ENCODE measurements at regions not wholly inside any gene's neighbourhood (a gene's known extent, or its start where the extent isn't known, plus 50 kb on each side); places are given as distances from the start of the nearest gene placed in this dataset.

DNA sequence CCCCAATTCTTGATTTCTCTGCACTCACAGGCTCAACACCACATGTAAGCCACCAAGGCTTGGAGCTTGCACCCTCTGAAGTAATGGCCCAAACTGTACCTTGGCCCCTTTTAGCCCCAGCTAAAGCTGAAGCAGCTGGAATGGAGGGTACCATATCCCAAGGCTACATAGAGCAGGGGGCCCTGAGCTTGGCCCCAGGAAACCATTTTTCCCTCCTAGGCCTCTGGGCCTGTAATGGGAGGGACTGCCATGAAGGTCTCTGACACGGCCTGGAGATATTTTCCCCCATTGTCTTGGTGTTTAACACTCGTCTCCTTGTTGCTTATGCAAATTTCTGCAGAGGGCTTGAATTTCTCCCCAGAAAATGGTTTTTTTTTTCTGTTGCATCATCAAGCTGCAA, 69.7 kb downstream of the SKA1 start:
- Mint-ChIP-seq H3K27me3 (peaks cover 5 to 52% (median 16%) of the 10 kb centered on the region in 3 donors), H3K27ac (no peak overlapping the region), H3K4me3 (no peak overlapping the region), H3K4me1 (no peaks in the 10 kb centered on the region), H3K9me3 (peaks cover 5 to 32% (median 14%) of the 10 kb centered on the region in 7 donors), H3K36me3 (peaks cover 6 to 10% of the 10 kb centered on the region in 2 donors)
- ATAC-seq (ENCODE audit: low read depth in 2 of 2) (no peak), DNase-seq (no peak)

DNA sequence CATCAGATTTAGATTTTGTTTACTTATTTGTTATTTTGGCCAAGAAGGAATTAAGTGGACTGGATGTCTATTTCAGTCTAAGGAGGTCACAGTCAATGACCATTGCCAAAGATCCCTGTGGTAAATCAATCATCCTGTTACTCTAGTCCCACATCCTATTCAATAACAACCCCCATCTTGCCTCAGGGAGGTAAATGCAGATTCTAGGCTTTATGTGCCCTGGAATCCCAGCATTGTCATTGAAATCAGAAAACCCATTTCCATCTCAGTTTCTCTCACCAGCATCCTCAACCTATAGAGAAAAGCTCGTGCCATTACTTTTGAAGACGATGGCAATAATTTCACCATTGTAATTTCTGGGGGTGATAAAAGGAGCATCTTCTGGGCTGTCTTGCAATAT, 71.8 kb downstream of the SKA1 start:
- DNase-seq (no peak), ATAC-seq (ENCODE audit: low read depth in 2 of 2) (no peak)
- Mint-ChIP-seq H3K4me1 (no peaks in the 10 kb centered on the region), H3K27me3 (peaks cover 5 to 46% (median 18%) of the 10 kb centered on the region in 3 donors), H3K9me3 (peaks cover 5 to 32% (median 14%) of the 10 kb centered on the region in 7 donors), H3K27ac (no peak overlapping the region), H3K4me3 (no peak overlapping the region), H3K36me3 (peaks cover 6 to 10% of the 10 kb centered on the region in 2 donors)

DNA sequence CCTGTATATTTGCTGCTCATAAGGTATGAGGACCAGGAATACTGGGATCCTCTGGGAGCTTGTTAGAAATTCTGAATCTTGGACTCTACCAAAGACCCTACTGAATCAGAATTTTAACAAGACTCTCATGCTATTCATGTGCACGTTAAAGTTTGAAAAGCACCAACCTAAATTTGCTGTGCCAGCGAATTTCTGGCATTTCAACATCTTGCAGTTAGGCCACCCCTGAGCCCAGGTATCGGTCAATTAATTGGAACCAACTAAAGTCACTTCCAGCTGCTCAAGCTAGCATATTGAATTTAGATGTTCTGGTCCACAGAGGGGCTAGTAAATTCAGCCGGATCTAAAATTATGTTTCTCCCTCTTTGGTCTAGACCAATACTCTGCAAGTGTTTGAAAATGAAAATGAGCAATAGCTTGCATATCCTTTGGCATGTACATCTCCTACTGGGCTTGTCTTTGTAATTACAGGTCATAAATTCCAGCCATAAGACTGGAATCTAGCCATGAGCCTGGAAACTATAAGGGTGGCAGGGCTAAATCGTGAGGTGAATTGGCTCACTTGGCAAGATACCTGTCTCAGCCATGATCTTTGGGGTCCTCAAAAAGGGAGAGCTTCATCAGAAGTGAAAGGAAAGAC, 72.4 kb downstream of the SKA1 start:
- no peak overlapping the region for H3K27ac Mint-ChIP-seq
- ATAC-seq (ENCODE audit: low read depth in 2 of 2) (no peak), DNase-seq (no peak)
- peaks cover 5 to 31% (median 14%) of the 10 kb centered on the region in 7 donors for H3K9me3 Mint-ChIP-seq
- H3K4me3 Mint-ChIP-seq: no peak overlapping the region
- H3K27me3 Mint-ChIP-seq: peaks cover 5 to 41% (median 15%) of the 10 kb centered on the region in 3 donors
- H3K36me3 Mint-ChIP-seq: peaks cover 6 to 10% of the 10 kb centered on the region in 2 donors
- no peaks in the 10 kb centered on the region for H3K4me1 Mint-ChIP-seq

DNA sequence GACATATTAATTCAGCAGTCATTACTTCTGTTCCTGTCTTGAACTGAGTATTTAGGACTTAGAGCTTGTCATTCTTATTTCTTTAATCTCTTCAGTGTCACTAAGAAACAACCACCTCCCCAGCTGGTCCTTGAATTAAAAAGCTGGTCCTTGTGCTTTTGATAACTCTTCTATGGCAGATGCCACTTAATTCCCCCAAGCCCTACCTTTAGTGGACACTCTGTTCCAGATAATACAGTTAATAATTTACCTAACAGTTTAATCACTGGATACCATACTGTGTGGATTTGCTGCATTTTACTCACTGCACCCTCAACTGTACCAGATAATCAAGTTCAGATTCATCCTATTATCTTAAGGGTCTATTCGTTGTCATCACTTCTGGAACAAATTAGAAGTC, 73.1 kb downstream of the SKA1 start:
- Mint-ChIP-seq H3K9me3 (peaks cover 5 to 25% (median 14%) of the 10 kb centered on the region in 7 donors), H3K27ac (no peak overlapping the region)
- ATAC-seq (ENCODE audit: low read depth in 2 of 2): no peak

DNA sequence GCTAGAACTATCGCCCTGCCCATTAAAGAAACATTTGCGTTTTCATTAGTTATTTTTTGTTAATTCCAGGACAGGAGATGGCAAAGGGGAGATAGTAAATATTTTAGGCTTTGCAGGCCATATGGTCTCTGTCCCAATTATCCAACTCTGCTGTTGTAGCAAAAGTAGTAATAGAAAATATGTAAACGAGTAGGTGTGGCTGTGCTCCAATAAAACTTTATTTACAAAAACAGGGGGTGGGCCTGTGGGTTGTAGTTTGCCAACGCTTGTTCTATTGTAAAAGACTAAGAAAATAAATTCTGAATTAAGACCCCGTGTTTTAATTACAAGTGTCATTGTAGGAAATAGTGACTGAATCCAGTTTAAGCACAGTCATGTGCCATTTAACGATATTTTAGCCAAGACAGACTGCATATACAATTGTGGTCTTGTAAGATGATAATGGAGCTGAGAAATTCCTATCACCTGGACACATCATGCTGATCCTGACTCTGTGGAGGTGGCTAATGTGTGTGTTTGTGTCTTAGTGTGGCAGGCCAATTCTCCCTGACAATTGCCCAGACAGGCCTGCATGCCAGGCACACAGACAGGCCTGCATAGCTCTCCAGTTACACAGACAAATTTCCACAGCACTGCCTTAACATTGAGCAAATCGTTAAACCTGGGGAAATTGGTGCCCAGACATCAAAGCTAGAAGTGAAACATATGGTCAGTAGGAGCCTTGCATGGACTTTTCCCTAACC, 76.4 kb downstream of the SKA1 start:
- Mint-ChIP-seq H3K4me3 (no peak overlapping the region), H3K27me3 (peaks cover 20 to 36% (median 33%) of the 10 kb centered on the region in 3 donors), H3K36me3 (no peaks in the 10 kb centered on the region), H3K9me3 (peaks cover 0 to 1% (median 0%) of the 10 kb centered on the region in 7 donors), H3K4me1 (no peaks in the 10 kb centered on the region), H3K27ac (no peak overlapping the region)
- no peak for ATAC-seq (ENCODE audit: low read depth in 2 of 2)
- no peak for DNase-seq

More for the DNA sequence above, 73.1 kb downstream of the SKA1 start:
- Mint-ChIP-seq H3K4me1 (no peaks in the 10 kb centered on the region), H3K36me3 (peaks cover 6 to 10% of the 10 kb centered on the region in 2 donors), H3K27me3 (peaks cover 5 to 34% (median 15%) of the 10 kb centered on the region in 3 donors), H3K4me3 (no peak overlapping the region)
- no peak for DNase-seq

DNA sequence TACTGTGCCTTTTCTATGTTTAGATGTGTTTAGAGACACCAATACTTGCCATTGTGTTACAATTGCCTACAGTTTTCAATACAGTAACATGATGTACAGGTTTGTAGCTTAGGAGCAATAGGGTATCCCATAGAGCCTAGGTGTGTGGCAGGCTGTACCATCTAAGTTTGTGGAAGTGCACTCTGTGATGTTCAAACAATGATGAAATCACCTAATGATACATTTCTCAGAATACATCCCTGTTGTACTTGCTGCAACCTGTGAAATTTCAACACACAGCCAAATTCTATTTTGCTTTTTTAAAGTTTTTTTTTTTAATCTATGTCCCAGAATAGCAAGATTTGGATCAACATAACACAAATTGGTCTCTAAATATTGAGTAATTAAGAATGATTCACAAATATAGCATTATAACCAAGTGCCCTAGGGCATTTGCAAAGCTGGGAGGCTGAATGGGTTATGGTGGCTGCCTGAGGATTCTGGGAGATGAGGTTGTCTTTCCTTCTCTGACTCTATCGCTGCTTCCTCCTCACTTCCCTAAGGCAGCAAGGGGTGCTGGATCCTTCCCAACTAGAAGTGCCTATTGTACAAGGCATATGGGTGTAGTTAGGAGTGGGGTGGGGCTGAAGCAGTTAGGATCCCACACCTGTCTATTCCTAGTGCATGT, 78.3 kb downstream of the SKA1 start:
- ATAC-seq (ENCODE audit: low read depth in 2 of 2): no peak
- H3K36me3 Mint-ChIP-seq: no peaks in the 10 kb centered on the region
- H3K27ac Mint-ChIP-seq: no peak overlapping the region
- H3K4me1 Mint-ChIP-seq: no peaks in the 10 kb centered on the region
- H3K4me3 Mint-ChIP-seq: no peak overlapping the region
- DNase-seq: no peak
- H3K27me3 Mint-ChIP-seq: peaks cover 12 to 39% (median 26%) of the 10 kb centered on the region in 3 donors
- peaks cover 0 to 1% (median 0%) of the 10 kb centered on the region in 7 donors for H3K9me3 Mint-ChIP-seq

DNA sequence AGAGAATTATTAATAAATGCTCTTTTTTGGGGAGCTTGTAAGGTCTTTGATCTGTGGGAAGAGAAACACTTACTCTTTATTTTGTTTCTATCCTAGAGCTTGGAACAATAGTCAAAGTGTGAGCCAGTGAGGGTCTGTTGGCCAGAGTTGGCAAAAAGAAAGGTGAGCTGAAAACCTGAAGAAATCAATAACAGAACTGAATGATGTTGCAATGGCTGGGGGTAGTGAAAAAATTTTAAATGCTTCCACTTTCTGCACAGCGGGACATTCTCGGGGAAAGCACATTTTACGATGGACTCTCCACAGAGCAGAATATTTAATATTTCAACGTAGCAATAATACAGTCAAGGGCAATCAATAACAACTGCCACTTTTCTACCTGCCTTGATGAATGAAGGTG, 78.9 kb downstream of the SKA1 start:
- H3K36me3 Mint-ChIP-seq: no peaks in the 10 kb centered on the region
- no peak for DNase-seq
- H3K27me3 Mint-ChIP-seq: peaks cover 12 to 39% (median 22%) of the 10 kb centered on the region in 3 donors
- no peak overlapping the region for H3K27ac Mint-ChIP-seq
- peaks cover 0 to 2% (median 0%) of the 10 kb centered on the region in 7 donors for H3K9me3 Mint-ChIP-seq
- H3K4me1 Mint-ChIP-seq: no peaks in the 10 kb centered on the region
- no peak for ATAC-seq (ENCODE audit: low read depth in 2 of 2)
- H3K4me3 Mint-ChIP-seq: no peak overlapping the region

DNA sequence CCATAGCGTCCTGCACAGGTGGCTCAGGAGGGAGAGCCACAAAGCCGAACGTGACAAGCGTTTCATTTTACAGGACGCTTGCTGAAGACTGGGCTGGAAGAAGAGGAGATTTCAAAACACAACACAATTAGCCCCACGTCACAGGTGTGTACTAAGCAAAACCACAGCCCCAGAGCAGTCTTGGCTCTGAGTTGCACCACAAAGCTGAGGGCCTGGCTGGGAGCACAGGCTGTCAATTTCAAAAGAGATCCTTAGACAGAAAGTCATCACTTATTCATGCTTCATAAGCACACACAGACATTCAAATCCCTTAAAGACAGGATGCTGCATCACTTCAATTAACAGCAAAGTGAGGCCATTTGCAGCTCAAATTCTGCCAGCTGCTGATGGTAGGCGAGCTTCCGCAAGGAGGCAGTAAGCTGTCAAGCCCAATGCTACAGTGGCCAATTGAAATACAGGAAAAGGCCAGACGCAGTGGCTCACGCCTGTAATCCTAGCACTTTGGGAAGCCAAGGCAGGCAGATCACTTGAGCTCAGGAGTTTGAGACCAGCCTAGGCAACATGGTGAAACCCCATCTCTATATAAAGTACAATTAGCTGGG, 79.6 kb downstream of the SKA1 start:
- Mint-ChIP-seq H3K27ac (no peak overlapping the region), H3K27me3 (peaks cover 12 to 40% (median 14%) of the 10 kb centered on the region in 3 donors), H3K4me1 (no peaks in the 10 kb centered on the region), H3K36me3 (no peaks in the 10 kb centered on the region), H3K9me3 (peaks cover 0 to 2% (median 0%) of the 10 kb centered on the region in 7 donors), H3K4me3 (no peak overlapping the region)
- ATAC-seq (ENCODE audit: low read depth in 2 of 2) (no peak), DNase-seq (no peak)

DNA sequence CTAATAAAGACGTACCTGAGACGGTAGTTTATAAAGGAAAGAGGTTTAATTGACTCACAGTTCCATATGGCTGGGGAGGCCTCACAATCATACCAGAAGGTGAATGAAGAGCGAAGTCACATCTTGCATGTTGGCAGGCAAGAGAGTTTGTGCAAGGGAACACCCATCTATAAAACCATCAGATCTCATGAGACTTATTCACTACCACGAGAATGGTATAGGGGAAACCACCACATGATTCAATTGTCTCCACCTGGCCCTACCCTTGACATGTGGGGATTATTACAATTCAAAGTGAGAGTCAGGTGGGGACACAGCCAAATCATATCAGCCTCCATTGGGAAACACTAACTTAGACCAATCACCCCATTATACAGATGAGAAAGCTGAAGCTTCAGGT, 81.4 kb downstream of the SKA1 start:
- Mint-ChIP-seq H3K27me3 (peaks cover 9 to 46% (median 11%) of the 10 kb centered on the region in 3 donors), H3K36me3 (no peaks in the 10 kb centered on the region), H3K27ac (no peak overlapping the region), H3K9me3 (peaks cover 0 to 3% (median 0%) of the 10 kb centered on the region in 7 donors), H3K4me1 (no peaks in the 10 kb centered on the region), H3K4me3 (no peak overlapping the region)
- DNase-seq: no peak
- ATAC-seq (ENCODE audit: low read depth in 2 of 2): no peak

DNA sequence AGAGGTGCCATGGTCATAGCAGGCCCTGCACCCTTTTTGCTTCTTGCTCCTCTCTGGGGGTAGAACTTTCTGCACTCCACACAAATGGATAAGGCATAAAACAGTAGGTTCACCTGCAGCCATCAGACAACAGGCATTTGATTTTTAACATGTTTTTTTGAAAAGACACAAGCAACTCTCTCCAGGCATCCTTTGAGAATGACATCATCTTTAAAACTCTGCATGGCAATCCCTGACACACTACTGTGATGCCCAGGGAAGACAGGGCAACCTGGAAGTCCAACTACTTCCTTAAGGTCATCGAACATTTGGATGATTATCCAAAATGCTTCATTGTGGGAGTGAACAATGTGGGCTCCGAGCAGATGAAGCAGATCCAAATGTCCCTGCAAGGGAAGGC, 82.8 kb downstream of the SKA1 start:
- Mint-ChIP-seq H3K27me3 (peaks cover 9 to 46% (median 20%) of the 10 kb centered on the region in 3 donors), H3K36me3 (no peaks in the 10 kb centered on the region), H3K9me3 (peaks cover 0 to 3% (median 0%) of the 10 kb centered on the region in 7 donors), H3K4me3 (no peak overlapping the region), H3K27ac (no peak overlapping the region), H3K4me1 (no peaks in the 10 kb centered on the region)
- DNase-seq (no peak), ATAC-seq (ENCODE audit: low read depth in 2 of 2) (no peak)

DNA sequence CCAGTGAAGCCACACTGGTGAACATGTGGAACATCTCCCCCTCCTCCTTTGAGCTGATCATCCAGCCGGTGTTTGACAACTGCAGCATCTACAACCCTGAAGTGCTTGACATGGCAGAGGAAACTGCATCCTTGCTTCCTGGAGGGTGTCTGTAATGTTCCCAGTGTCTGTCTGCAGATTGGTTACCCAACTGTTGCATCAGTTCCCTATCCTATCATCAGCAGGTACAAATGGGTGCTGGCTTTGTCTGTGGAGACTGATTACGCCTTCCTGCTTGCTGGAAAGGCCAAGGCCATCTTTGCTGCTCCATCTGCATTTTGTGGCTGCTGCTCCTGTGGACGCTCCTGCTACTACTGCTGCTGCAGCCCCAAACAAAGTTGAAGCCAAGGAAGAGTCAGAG, 83.5 kb downstream of the SKA1 start:
- no peak overlapping the region for H3K27ac Mint-ChIP-seq
- peaks cover 9 to 45% (median 19%) of the 10 kb centered on the region in 3 donors for H3K27me3 Mint-ChIP-seq
- H3K9me3 Mint-ChIP-seq: peaks cover 0 to 3% (median 0%) of the 10 kb centered on the region in 7 donors
- ATAC-seq (ENCODE audit: low read depth in 2 of 2) (no peak), DNase-seq (no peak)
- no peaks in the 10 kb centered on the region for H3K4me1 Mint-ChIP-seq
- peak overlapping the region in 1 of 8 donors; percentile 57 for H3K4me3 Mint-ChIP-seq
- H3K36me3 Mint-ChIP-seq: no peaks in the 10 kb centered on the region

DNA sequence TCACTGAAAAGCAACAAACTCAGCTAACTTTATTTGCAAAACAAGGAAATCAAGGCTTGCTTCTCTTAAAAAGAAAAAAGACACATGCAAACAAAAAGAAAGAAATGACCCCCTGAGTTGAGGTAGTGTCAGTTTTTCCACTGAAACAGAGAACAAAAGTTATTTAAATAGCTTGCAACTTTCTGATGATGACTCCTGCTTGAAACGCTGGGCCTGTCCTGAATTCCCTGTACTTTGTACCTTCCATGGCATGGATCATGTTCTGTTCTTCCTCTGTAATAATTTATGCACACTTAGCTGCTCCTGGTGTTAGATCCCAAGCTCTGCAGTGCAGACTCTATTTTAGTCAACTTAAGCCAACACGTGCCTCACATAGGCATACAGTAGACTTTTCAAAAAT, 84.0 kb downstream of the SKA1 start:
- H3K27me3 Mint-ChIP-seq: peaks cover 5 to 41% (median 15%) of the 10 kb centered on the region in 3 donors
- peaks cover 0 to 3% (median 0%) of the 10 kb centered on the region in 7 donors for H3K9me3 Mint-ChIP-seq
- no peak overlapping the region for H3K4me3 Mint-ChIP-seq
- H3K27ac Mint-ChIP-seq: no peak overlapping the region
- no peaks in the 10 kb centered on the region for H3K4me1 Mint-ChIP-seq
- no peak for DNase-seq
- no peaks in the 10 kb centered on the region for H3K36me3 Mint-ChIP-seq
- no peak for ATAC-seq (ENCODE audit: low read depth in 2 of 2)

DNA sequence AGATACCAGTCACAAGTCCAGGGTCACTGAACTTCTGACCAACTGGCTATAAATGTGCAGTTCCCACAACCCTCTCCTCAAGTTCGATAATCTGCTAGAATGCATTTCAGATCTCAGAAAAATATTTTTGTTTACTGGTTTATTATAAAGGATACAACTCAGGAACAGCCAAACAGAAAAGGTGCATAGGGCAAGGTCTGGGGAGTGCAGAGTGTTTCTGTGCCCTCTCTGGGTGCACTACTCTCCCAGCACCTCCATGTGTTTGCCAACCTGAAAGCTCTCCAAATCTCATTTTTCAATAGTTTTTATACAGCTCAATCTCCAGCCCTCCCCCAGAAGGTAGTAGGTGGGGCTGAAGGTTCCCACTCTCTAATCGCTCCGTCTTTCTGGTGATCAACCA, 85.2 kb downstream of the SKA1 start:
- peaks cover 0 to 3% (median 0%) of the 10 kb centered on the region in 7 donors for H3K9me3 Mint-ChIP-seq

More for the DNA sequence above, 85.2 kb downstream of the SKA1 start:
- no peak for DNase-seq
- Mint-ChIP-seq H3K36me3 (no peaks in the 10 kb centered on the region), H3K27ac (no peak overlapping the region), H3K27me3 (peaks cover 4 to 28% (median 9%) of the 10 kb centered on the region in 3 donors), H3K4me1 (no peaks in the 10 kb centered on the region), H3K4me3 (no peak overlapping the region)
- ATAC-seq (ENCODE audit: low read depth in 2 of 2): no peak

Data from naive B cell (primary cell).